ENCODE measurements at regions not wholly inside any gene's neighbourhood (a gene's known extent, or its start where the extent isn't known, plus 50 kb on each side); places are given as distances from the start of the nearest gene placed in this dataset.

GRCh38 chr2:226020176-226020575 is 620.7 kb downstream of the NYAP2 start:
- Histone ChIP-seq H3K9ac (ENCODE audit: low read depth in 1 of 2, low read length in 2 of 2) (no peak overlapping the region), H3K9me3 (ENCODE audit: control insufficient read depth in 4 of 4, low read length in 3 of 4) (peaks cover 0 to 5% (median 0%) of the 10 kb centered on the region in 4 donors), H3K27ac (ENCODE audit: low read depth in 1 of 2, low read length in 2 of 2) (no peak overlapping the region), H3K4me3 (ENCODE audit: low read depth in 1 of 3, low read length in 3 of 3) (no peak overlapping the region), H3K4me1 (ENCODE audit: control insufficient read depth in 4 of 4, insufficient read depth in 4 of 4, low read length in 3 of 4) (no peaks in the 10 kb centered on the region), H3K36me3 (ENCODE audit: control insufficient read depth in 4 of 4, insufficient read depth in 3 of 4, low read depth in 1 of 4, low read length in 3 of 4) (no peaks in the 10 kb centered on the region), H3K27me3 (ENCODE audit: control insufficient read depth in 4 of 4, insufficient read depth in 4 of 4, low read length in 3 of 4) (no peaks in the 10 kb centered on the region)
- TF ChIP-seq, protein P1, sequence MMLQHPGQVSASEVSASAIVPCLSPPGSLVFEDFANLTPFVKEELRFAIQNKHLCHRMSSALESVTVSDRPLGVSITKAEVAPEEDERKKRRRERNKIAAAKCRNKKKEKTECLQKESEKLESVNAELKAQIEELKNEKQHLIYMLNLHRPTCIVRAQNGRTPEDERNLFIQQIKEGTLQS (IDR thresholded peaks at IDR 0.05) = no peak
- TF ChIP-seq HNF4A (conservative IDR thresholded peaks at IDR 0.05) (no peak), ZBTB33 (IDR thresholded peaks at IDR 0.05) (no peak), RXRA (IDR thresholded peaks at IDR 0.05) (no peak), GABPA (IDR thresholded peaks at IDR 0.05 in 1 of 2, conservative IDR thresholded peaks at IDR 0.05 in 1 of 2) (no peak), NR2F2 (IDR thresholded peaks at IDR 0.05) (no peak), TAF1 (conservative IDR thresholded peaks at IDR 0.05) (no peak), FOXA2 (IDR thresholded peaks at IDR 0.05) (no peak), HNF4G (IDR thresholded peaks at IDR 0.05) (no peak)
- TF ChIP-seq, protein P2, sequence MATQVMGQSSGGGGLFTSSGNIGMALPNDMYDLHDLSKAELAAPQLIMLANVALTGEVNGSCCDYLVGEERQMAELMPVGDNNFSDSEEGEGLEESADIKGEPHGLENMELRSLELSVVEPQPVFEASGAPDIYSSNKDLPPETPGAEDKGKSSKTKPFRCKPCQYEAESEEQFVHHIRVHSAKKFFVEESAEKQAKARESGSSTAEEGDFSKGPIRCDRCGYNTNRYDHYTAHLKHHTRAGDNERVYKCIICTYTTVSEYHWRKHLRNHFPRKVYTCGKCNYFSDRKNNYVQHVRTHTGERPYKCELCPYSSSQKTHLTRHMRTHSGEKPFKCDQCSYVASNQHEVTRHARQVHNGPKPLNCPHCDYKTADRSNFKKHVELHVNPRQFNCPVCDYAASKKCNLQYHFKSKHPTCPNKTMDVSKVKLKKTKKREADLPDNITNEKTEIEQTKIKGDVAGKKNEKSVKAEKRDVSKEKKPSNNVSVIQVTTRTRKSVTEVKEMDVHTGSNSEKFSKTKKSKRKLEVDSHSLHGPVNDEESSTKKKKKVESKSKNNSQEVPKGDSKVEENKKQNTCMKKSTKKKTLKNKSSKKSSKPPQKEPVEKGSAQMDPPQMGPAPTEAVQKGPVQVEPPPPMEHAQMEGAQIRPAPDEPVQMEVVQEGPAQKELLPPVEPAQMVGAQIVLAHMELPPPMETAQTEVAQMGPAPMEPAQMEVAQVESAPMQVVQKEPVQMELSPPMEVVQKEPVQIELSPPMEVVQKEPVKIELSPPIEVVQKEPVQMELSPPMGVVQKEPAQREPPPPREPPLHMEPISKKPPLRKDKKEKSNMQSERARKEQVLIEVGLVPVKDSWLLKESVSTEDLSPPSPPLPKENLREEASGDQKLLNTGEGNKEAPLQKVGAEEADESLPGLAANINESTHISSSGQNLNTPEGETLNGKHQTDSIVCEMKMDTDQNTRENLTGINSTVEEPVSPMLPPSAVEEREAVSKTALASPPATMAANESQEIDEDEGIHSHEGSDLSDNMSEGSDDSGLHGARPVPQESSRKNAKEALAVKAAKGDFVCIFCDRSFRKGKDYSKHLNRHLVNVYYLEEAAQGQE (IDR thresholded peaks at IDR 0.05) = no peak
- DNase-seq (ENCODE audit: low spot score) = no peak

DNA sequence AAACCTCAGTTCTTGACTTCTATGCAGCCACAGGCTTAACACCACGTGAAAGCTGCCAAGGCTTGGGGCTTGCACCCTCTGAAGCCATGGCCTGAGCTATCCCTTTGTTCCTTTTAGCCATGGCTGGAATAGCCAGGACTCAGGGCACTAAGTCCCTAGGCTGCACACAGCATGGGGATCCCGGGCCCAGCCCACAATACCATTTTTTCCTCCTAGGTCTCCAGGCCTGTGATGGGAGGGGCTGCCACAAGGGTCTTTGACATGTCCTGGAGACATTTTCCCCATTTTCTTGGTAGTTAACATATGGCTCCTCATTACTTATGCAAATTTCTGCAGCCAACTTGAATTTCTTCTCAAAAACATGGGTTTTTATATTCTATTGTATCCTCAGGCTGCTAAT is 619.1 kb downstream of the NYAP2 start:
- WGBS = 83% methylated on average over 2 of the region's 2 CpGs

More for the DNA sequence above, 619.1 kb downstream of the NYAP2 start:
- no peaks in the 10 kb centered on the region for H3K27me3 ChIP-seq (ENCODE audit: control insufficient read depth in 4 of 4, insufficient read depth in 4 of 4, low read length in 3 of 4)
- no peak overlapping the region for H3K9ac ChIP-seq (ENCODE audit: low read depth in 1 of 2, low read length in 2 of 2)
- H3K27ac ChIP-seq (ENCODE audit: low read depth in 1 of 2, low read length in 2 of 2) = no peak overlapping the region
- H3K36me3 ChIP-seq (ENCODE audit: control insufficient read depth in 4 of 4, insufficient read depth in 3 of 4, low read depth in 1 of 4, low read length in 3 of 4) = no peaks in the 10 kb centered on the region
- TF ChIP-seq GABPA (IDR thresholded peaks at IDR 0.05 in 1 of 2, conservative IDR thresholded peaks at IDR 0.05 in 1 of 2) = no peak
- TF ChIP-seq, protein P1 (IDR thresholded peaks at IDR 0.05) = no peak
- TF ChIP-seq FOXA1 (IDR thresholded peaks at IDR 0.05) = no peak
- TF ChIP-seq RXRA (IDR thresholded peaks at IDR 0.05) = no peak
- no peak for TF ChIP-seq NR2F2 (IDR thresholded peaks at IDR 0.05)
- TF ChIP-seq TAF1 (conservative IDR thresholded peaks at IDR 0.05) = no peak
- TF ChIP-seq, protein P3, sequence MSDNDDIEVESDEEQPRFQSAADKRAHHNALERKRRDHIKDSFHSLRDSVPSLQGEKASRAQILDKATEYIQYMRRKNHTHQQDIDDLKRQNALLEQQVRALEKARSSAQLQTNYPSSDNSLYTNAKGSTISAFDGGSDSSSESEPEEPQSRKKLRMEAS (IDR thresholded peaks at IDR 0.05) = no peak
- no peak for TF ChIP-seq HNF4G (IDR thresholded peaks at IDR 0.05)
- TF ChIP-seq RAD21 (IDR thresholded peaks at IDR 0.05) = no peak
- TF ChIP-seq, protein P4, sequence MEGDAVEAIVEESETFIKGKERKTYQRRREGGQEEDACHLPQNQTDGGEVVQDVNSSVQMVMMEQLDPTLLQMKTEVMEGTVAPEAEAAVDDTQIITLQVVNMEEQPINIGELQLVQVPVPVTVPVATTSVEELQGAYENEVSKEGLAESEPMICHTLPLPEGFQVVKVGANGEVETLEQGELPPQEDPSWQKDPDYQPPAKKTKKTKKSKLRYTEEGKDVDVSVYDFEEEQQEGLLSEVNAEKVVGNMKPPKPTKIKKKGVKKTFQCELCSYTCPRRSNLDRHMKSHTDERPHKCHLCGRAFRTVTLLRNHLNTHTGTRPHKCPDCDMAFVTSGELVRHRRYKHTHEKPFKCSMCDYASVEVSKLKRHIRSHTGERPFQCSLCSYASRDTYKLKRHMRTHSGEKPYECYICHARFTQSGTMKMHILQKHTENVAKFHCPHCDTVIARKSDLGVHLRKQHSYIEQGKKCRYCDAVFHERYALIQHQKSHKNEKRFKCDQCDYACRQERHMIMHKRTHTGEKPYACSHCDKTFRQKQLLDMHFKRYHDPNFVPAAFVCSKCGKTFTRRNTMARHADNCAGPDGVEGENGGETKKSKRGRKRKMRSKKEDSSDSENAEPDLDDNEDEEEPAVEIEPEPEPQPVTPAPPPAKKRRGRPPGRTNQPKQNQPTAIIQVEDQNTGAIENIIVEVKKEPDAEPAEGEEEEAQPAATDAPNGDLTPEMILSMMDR (IDR thresholded peaks at IDR 0.05; ENCODE audit: low read depth, low read length, missing input control) = no peak
- no peak for TF ChIP-seq HNF4A (conservative IDR thresholded peaks at IDR 0.05)
- TF ChIP-seq, protein P2 (IDR thresholded peaks at IDR 0.05) = no peak
- no peak for TF ChIP-seq ZBTB33 (IDR thresholded peaks at IDR 0.05)
- TF ChIP-seq SP1 (IDR thresholded peaks at IDR 0.05) = no peak
- no peak for TF ChIP-seq FOXA2 (IDR thresholded peaks at IDR 0.05)
- H3K4me3 ChIP-seq (ENCODE audit: low read depth in 1 of 3, low read length in 3 of 3) = no peak overlapping the region
- H3K4me1 ChIP-seq (ENCODE audit: control insufficient read depth in 4 of 4, insufficient read depth in 4 of 4, low read length in 3 of 4) = no peaks in the 10 kb centered on the region
- DNase-seq (ENCODE audit: low spot score) = no peak
- peaks cover 0 to 5% (median 0%) of the 10 kb centered on the region in 4 donors for H3K9me3 ChIP-seq (ENCODE audit: control insufficient read depth in 4 of 4, low read length in 3 of 4)

All from liver (tissue), 8 donors.